GM18520 (cell line): ENCODE measurements at regions not wholly inside any gene's neighbourhood (a gene's known extent, or its start where the extent isn't known, plus 50 kb on each side); places are given as distances from the start of the nearest gene placed in this dataset.
"Not testable (repeated sequence)": the region's sequence is repeated elsewhere in the genome, so short reads cannot be mapped to it uniquely, and the experiment has no call there.

Source experiments
- ATAC-seq: cut with Tn5 transposase; IDR thresholded peaks from one replicate; pipeline ENCODE4 v1.9.1; 2021; ENCODE audit not compliant: unreplicated experiment

DNA sequence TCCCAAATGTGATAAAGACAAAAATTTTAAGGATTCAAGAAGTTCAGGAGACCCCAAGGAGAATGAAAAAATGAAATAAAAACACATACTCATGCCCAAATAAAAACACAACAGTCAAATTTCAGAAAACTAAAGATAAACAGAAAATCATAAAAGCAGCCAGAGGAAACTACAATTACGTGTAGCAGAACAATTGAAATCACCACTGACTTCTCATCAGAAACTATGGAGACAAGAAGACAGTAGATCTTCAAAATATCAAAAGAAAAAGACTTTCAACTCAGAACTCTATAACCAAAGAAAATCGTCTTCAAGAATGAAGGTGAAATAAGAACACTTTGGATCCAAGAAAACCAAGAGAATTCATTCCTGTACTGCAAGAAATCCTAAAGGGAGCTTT lies 54.9 kb downstream of the DIO3 start:
- no peak for ATAC-seq

DNA sequence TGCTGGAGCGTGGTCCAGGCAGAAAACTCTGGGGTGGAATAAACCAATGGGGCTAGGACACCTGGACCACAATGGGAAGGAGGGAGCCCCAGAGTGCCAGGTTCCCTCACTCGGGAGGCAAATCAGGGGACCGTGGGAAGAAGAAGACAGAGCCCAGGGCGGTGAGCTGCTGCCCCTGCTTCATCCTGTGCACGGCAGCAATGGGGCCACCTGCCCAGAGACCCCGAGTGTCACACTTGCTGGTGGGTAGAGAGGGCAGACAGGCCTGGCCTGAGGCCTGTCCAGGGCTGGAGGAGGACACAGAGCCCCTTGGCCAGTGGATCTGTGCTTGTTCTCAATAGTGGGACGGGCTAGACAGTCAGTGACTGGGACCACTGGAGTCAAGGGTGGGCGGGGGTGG lies 58.2 kb downstream of the DIO3 start:
- no peak for ATAC-seq

GRCh38 chr14:101620031-101620788 lies 58.9 kb downstream of the DIO3 start:
- ATAC-seq = no peak

DNA sequence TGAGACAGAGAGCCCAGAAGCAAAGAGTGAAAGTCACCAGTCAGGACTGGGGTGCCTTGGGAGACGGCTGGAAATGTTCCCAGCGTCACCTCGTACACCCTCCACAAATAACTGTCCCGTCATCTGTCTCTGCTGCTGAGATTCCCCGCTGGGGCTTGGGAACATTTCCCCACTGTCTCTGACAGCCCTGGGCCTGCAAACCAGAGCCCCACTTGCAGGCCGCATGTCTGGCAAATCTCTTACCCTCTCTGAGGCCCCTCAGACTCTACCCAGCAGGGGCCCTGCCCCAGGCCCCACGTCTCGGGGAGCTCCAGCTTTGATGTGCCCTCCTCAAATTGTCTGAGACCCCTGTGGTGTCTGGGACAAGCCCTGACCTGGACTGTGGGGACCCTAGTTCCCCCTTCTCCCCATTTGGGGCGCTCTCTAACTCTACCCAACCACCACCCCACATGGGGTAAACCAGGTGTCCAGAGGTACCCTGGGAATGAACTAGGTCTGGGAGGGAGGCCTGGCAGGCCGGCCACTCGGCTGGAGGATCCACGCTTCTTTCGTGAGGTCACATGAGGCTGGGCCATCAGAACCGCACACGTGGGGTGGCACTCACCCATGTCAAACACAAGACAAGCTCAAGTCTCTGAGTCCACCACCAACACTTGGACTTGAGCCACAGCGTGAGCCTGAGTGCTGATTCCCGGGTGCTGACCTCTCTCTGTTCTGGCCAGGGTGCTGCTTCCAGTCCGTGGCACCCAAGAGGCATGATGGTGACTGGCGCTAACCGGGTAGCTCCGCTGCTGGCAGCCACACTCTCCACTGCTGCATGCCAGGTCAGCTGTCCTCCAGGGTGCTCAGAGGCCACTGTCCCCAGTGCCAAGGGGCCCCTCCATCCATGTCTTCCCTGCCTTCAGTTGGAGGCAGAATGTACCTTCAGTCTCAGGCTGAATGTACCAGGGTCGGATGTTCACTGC lies 59.8 kb downstream of the DIO3 start:
- no peak for ATAC-seq

- ATAC-seq = no peak
Measured at GRCh38 chr14:101622251-101623076, 61.2 kb downstream of the DIO3 start.

GRCh38 chr14:101623077-101623372 lies 61.7 kb downstream of the DIO3 start:
- no peak for ATAC-seq

DNA sequence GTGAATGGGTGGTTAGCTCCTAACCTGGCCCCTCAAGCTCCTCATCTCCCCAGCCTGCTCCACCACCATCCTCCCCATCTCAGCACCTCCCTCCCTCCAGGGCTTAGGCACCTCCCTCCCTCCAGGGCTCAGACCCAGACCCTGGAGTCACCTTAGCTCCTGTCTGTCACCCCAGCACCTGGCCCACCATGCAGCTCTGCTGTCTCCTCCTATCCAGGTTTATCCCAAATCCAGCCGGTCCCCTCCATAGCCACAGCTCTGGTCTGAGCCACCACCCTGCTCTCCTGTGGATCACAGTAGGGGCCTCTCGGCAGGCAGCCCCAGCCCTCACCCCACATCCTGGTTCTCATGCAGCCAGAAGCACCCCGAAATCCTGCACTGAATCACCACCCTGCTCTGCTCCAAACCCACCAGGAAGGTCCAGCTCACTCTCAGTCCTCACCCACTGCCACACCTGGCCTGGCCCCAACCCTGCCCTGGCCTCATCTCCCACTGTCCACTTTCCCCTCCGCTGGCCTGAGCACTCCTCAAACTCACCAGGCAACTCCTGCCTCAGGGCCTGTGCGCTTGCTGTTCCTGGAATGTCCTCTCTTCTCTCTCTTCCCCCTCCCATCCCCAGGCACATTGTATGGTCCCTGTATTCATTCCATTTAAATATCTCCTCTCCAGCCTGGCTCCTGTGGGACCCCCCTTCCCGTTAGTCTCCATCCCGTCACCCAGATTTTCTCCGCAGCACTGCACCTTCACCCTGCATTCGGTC lies 62.6 kb downstream of the DIO3 start:
- no peak for ATAC-seq

- no peak for ATAC-seq
Measured at GRCh38 chr14:101624536-101624935, 63.2 kb downstream of the DIO3 start.

- no peak for ATAC-seq
Measured at GRCh38 chr14:101625336-101626097, 64.2 kb downstream of the DIO3 start.

- ATAC-seq = no peak
Measured at GRCh38 chr14:101626331-101626730, 65.0 kb downstream of the DIO3 start.

- ATAC-seq = no peak
Measured at GRCh38 chr14:101627915-101628262, 66.6 kb downstream of the DIO3 start.

- ATAC-seq = no peak
Measured at GRCh38 chr14:101628471-101628966, 67.2 kb downstream of the DIO3 start.

GRCh38 chr14:101628975-101629374 lies 67.7 kb downstream of the DIO3 start:
- no peak for ATAC-seq

DNA sequence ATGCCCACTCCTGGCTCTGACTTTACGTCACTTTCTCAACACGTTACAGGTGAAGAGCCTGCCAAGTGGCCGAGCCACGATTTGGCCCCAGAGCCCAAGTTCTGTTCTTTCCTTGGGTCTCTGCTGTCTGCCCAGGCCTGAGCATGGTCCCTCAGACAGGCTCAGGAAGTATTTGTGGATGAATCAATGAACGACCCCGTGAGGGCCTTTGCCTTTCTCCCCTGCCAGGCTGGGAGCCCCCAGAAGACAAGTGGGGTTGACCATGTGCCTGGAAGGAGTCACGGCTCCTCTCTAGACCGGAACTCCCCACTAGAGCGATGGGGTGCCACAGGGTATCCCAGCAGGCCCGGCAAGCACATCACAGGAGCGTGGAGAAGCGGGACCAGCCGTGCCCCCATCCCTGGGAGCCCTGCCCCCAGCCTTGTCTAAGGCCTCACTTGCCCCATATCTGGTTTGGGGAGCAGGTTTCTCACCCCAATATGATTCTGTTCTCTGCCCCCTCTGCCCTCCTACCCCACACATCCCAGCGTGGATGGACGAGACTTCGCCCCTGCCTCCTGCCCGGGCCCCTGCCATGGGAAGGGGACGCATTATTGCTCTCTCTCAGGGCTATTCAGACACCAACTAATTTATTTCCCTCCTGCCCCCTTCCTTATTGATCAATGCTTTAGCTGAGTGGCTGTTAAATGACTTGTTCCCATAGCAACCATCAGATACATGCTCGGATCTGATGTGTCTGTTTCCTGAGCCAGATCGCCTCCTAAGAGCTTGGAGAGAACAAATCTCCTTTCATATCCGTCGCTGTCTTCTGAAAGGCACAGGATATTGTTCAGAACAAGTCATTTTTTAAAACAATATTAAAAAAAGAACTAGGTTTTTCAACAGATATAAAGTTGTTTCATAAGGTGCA lies 69.0 kb downstream of the DIO3 start:
- no peak for ATAC-seq

- no peak for ATAC-seq
Measured at GRCh38 chr14:101631199-101631598, 69.9 kb downstream of the DIO3 start.

GRCh38 chr14:101631970-101632369 lies 70.7 kb downstream of the DIO3 start:
- ATAC-seq = not testable (repeated sequence)

DNA sequence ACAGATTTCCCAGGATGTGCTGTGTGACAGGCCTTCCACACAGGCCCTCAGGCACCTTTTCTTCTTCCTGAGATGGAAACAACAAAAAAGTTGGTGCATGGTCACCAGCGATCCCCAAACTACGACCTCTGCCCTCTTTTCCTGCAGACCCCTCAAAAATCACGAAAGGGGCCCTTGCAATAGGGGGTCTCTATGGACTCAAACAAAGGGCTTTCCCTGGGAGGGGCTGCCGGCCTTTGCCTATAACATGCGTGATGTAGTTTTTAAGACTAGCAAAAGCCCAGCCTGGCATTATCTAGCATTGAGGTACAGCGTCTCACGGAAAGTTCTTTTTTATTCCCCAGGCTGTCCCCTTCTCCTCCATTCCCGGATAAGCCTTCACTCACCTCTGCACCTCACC lies 71.2 kb downstream of the DIO3 start:
- ATAC-seq = no peak

- ATAC-seq = no peak
Measured at GRCh38 chr14:101633276-101633675, 72.0 kb downstream of the DIO3 start.
